Loucy (cell line): ENCODE measurements at regions not wholly inside any gene's neighbourhood (a gene's known extent, or its start where the extent isn't known, plus 50 kb on each side); places are given as distances from the start of the nearest gene placed in this dataset.

Source experiments
- H2AFZ ChIP-seq: fragments of 200-600 bp; sonication (generic); 2 replicates; pipeline ENCODE4 v1.6.0; 2016; ENCODE audit warnings: antibody characterized with exemption, mild to moderate bottlenecking, low read length, moderate library complexity
- H3F3A ChIP-seq: fragments of 200-600 bp; 2 replicates; pipeline ENCODE4 v1.6.0; 2016; ENCODE audit warnings: antibody characterized with exemption, low read depth, mild to moderate bottlenecking
- H3K27me3 ChIP-seq: fragments of 200-600 bp; sonication (generic); 2 replicates; pipeline ENCODE4 v1.6.1; 2014; ENCODE audit warnings: low read length, mild to moderate bottlenecking; ENCODE audit not compliant: insufficient read depth, poor library complexity, severe bottlenecking
- H3K36me3 ChIP-seq: fragments of 200-600 bp; sonication (generic); 2 replicates; pipeline ENCODE4 v1.6.1; 2016; ENCODE audit warnings: low read length; ENCODE audit not compliant: insufficient read depth
- H3K4me1 ChIP-seq: fragments of 200-600 bp; sonication (generic); 2 replicates; pipeline ENCODE4 v1.5.1; 2014; ENCODE audit warnings: low read length, mild to moderate bottlenecking; ENCODE audit not compliant: insufficient read depth, poor library complexity, severe bottlenecking
- H3K4me2 ChIP-seq: fragments of 200-600 bp; sonication (generic); 2 replicates; pipeline ENCODE4 v1.6.0; 2014; ENCODE audit warnings: antibody characterized with exemption, low read length, low read depth, mild to moderate bottlenecking; ENCODE audit not compliant: poor library complexity, severe bottlenecking
- H3K4me3 ChIP-seq: fragments of 200-600 bp; sonication (generic); 2 replicates; pipeline ENCODE4 v1.5.1; 2014; ENCODE audit warnings: low read length, mild to moderate bottlenecking, mixed read lengths; ENCODE audit not compliant: poor library complexity, severe bottlenecking
- H3K79me2 ChIP-seq: fragments of 200-600 bp; sonication (generic); 2 replicates; pipeline ENCODE4 v1.6.1; 2014; ENCODE audit warnings: low read length; ENCODE audit not compliant: insufficient read depth
- H3K9ac ChIP-seq: fragments of 200-600 bp; sonication (generic); 2 replicates; pipeline ENCODE4 v1.6.0; 2014; ENCODE audit warnings: mild to moderate bottlenecking, low read depth, low read length, moderate library complexity; ENCODE audit not compliant: poor library complexity, severe bottlenecking
- H3K9me2 ChIP-seq: fragments of 200-600 bp; sonication (generic); replicated peaks from 2 replicates; pipeline ENCODE4 v1.6.1; 2016; ENCODE audit warnings: low read depth, low read length, mixed read lengths
- H3K9me3 ChIP-seq: fragments of 200-600 bp; sonication (generic); 2 replicates; pipeline ENCODE4 v1.6.1; 2014; ENCODE audit warnings: mild to moderate bottlenecking, antibody characterized with exemption, low read length, low read depth; ENCODE audit not compliant: insufficient read depth
- H4K20me1 ChIP-seq: fragments of 200-600 bp; sonication (generic); 2 replicates; pipeline ENCODE4 v1.6.0; 2014; ENCODE audit warnings: antibody characterized with exemption, low read length, mild to moderate bottlenecking; ENCODE audit not compliant: insufficient read depth, poor library complexity, severe bottlenecking
- EZH2phosphoT487 ChIP-seq: fragments of 200-600 bp; IDR thresholded peaks from 2 replicates; pipeline ENCODE4 v1.6.1; 2018; ENCODE audit warnings: antibody characterized with exemption, mild to moderate bottlenecking, moderate library complexity, borderline replicate concordance
- TF ChIP-seq, protein P1 (sequence below): fragments of 200-600 bp; sonication (generic); conservative IDR thresholded peaks from 2 replicates; pipeline ENCODE4 v1.5.1; 2014; ENCODE audit warnings: mild to moderate bottlenecking, antibody characterized with exemption, low read length

- H3K4me1 ChIP-seq = peaks cover 9% of the 10 kb centered on the region
Measured at GRCh38 chr13:50671497-50671850, 172.0 kb downstream of the DLEU7 start.

DNA sequence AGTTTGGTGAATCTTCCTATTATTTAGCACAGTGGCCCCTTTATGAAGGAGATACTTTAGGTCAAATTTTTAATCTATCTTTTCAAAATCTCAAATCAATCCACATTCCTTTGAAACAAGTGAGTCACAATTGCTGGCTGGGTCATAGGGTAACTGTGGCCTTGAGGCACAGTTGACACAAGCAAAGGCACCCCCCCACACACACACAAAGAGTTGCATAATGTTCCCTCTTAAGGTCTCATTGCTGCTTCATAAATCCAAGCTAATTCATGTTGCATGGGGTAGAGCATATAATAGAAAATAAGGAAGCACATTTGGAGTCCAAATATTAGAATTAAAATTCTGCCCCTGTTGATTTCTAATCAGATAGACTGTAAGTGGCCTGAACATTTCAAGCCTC is 171.5 kb downstream of the DLEU7 start:
- H3K36me3 ChIP-seq = peaks cover 8% of the 10 kb centered on the region; the same call in 1 of the 2 replicates
- H2AFZ ChIP-seq = no peak overlapping the region
- H3F3A ChIP-seq = no peaks in the 10 kb centered on the region
- H3K4me1 ChIP-seq = peaks cover 11% of the 10 kb centered on the region
- no peaks in the 10 kb centered on the region for H3K9me2 ChIP-seq
- no peaks in the 10 kb centered on the region for H3K9me3 ChIP-seq
- no peak for TF ChIP-seq EZH2phosphoT487
- TF ChIP-seq, protein P1, sequence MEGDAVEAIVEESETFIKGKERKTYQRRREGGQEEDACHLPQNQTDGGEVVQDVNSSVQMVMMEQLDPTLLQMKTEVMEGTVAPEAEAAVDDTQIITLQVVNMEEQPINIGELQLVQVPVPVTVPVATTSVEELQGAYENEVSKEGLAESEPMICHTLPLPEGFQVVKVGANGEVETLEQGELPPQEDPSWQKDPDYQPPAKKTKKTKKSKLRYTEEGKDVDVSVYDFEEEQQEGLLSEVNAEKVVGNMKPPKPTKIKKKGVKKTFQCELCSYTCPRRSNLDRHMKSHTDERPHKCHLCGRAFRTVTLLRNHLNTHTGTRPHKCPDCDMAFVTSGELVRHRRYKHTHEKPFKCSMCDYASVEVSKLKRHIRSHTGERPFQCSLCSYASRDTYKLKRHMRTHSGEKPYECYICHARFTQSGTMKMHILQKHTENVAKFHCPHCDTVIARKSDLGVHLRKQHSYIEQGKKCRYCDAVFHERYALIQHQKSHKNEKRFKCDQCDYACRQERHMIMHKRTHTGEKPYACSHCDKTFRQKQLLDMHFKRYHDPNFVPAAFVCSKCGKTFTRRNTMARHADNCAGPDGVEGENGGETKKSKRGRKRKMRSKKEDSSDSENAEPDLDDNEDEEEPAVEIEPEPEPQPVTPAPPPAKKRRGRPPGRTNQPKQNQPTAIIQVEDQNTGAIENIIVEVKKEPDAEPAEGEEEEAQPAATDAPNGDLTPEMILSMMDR = no peak
- no peaks in the 10 kb centered on the region for H3K27me3 ChIP-seq
- no peaks in the 10 kb centered on the region for H4K20me1 ChIP-seq
- no peaks in the 10 kb centered on the region for H3K79me2 ChIP-seq
- H3K9ac ChIP-seq = no peak overlapping the region
- no peak overlapping the region for H3K4me2 ChIP-seq
- no peak overlapping the region for H3K4me3 ChIP-seq

More at GRCh38 chr13:50671497-50671850, 172.0 kb downstream of the DLEU7 start:
- Histone ChIP-seq H3K4me2 (no peak overlapping the region), H3K4me3 (no peak overlapping the region), H3K27me3 (no peaks in the 10 kb centered on the region), H3K9me3 (no peaks in the 10 kb centered on the region), H4K20me1 (no peaks in the 10 kb centered on the region), H2AFZ (no peak overlapping the region), H3K79me2 (no peaks in the 10 kb centered on the region), H3K9ac (no peak overlapping the region), H3F3A (no peaks in the 10 kb centered on the region), H3K36me3 (peaks cover 11% of the 10 kb centered on the region; the same call in 1 of the 2 replicates), H3K9me2 (no peaks in the 10 kb centered on the region)
- TF ChIP-seq EZH2phosphoT487 = no peak
- TF ChIP-seq, protein P1 = no peak

- Histone ChIP-seq H3K27me3 (no peaks in the 10 kb centered on the region), H3K4me1 (peaks cover 11% of the 10 kb centered on the region), H3K36me3 (peaks cover 8% of the 10 kb centered on the region; the same call in 1 of the 2 replicates), H3K4me2 (no peak overlapping the region), H3K79me2 (no peaks in the 10 kb centered on the region), H3K9me3 (no peaks in the 10 kb centered on the region), H3K4me3 (no peak overlapping the region), H3F3A (no peaks in the 10 kb centered on the region), H2AFZ (no peak overlapping the region), H3K9me2 (no peaks in the 10 kb centered on the region), H4K20me1 (no peaks in the 10 kb centered on the region), H3K9ac (no peak overlapping the region)
- TF ChIP-seq EZH2phosphoT487 = no peak
- TF ChIP-seq, protein P1 = no peak
Measured at GRCh38 chr13:50675651-50676050, 167.8 kb downstream of the DLEU7 start.
